ENCODE measurements at regions not wholly inside any gene's neighbourhood (a gene's known extent, or its start where the extent isn't known, plus 50 kb on each side); places are given as distances from the start of the nearest gene placed in this dataset.

DNA sequence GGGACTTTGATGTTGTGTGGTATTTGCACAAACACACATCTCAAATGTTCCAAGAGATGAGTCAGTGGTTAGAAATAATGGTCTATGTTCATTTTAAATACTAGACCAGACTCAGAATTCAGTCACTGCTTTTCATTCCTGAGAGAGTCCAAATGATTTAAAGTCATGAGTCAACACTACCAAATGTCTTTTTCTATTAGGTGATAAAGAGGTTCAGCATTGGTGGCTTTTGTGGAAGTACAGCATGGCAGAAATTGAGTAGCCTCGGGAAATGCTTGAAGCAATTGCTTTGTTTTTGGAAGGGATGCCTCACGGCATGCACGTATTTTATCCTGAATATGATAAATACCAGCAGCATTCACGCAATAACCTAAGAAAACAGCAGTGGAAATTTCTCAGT is 115.7 kb downstream of the DIO2 start:
- TF ChIP-seq CTCF (IDR thresholded peaks at IDR 0.05; ENCODE audit: low read length): no peak
- TF ChIP-seq EZH2 (IDR thresholded peaks at IDR 0.05; ENCODE audit: borderline replicate concordance, low read length): no peak
